Loucy (cell line): ENCODE measurements at regions not wholly inside any gene's neighbourhood (a gene's known extent, or its start where the extent isn't known, plus 50 kb on each side); places are given as distances from the start of the nearest gene placed in this dataset.

Experiments used
- EZH2phosphoT487 ChIP-seq: fragments of 200-600 bp; IDR thresholded peaks from 2 replicates; pipeline ENCODE4 v1.6.1; 2018; ENCODE audit warnings: antibody characterized with exemption, mild to moderate bottlenecking, moderate library complexity, borderline replicate concordance
- TF ChIP-seq, protein P1 (sequence below): fragments of 200-600 bp; sonication (generic); conservative IDR thresholded peaks from 2 replicates; pipeline ENCODE4 v1.5.1; 2014; ENCODE audit warnings: mild to moderate bottlenecking, antibody characterized with exemption, low read length

DNA sequence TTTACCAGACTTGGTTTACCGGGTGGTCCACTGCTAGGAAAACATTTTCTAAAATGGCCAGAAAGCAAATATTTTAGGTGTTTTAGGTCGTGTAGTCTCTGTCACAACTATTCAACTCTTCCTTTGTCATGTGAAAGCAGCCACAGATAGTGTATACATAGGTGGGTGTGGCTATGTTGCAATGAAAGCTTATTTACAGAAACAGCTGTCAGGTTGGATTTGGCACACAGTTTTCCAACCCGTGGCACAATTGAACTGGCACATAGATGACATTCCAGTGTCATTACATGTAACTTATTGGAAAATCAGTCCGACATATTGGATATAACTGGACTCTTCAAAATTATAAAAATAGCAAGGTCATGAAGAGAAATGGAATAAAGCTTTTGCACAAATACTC, 68.9 kb upstream of the KCNQ5 start:
- TF ChIP-seq, protein P1, sequence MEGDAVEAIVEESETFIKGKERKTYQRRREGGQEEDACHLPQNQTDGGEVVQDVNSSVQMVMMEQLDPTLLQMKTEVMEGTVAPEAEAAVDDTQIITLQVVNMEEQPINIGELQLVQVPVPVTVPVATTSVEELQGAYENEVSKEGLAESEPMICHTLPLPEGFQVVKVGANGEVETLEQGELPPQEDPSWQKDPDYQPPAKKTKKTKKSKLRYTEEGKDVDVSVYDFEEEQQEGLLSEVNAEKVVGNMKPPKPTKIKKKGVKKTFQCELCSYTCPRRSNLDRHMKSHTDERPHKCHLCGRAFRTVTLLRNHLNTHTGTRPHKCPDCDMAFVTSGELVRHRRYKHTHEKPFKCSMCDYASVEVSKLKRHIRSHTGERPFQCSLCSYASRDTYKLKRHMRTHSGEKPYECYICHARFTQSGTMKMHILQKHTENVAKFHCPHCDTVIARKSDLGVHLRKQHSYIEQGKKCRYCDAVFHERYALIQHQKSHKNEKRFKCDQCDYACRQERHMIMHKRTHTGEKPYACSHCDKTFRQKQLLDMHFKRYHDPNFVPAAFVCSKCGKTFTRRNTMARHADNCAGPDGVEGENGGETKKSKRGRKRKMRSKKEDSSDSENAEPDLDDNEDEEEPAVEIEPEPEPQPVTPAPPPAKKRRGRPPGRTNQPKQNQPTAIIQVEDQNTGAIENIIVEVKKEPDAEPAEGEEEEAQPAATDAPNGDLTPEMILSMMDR = no peak
- TF ChIP-seq EZH2phosphoT487 = no peak
